ENCODE measurements at regions not wholly inside any gene's neighbourhood (a gene's known extent, or its start where the extent isn't known, plus 50 kb on each side); places are given as distances from the start of the nearest gene placed in this dataset.

DNA sequence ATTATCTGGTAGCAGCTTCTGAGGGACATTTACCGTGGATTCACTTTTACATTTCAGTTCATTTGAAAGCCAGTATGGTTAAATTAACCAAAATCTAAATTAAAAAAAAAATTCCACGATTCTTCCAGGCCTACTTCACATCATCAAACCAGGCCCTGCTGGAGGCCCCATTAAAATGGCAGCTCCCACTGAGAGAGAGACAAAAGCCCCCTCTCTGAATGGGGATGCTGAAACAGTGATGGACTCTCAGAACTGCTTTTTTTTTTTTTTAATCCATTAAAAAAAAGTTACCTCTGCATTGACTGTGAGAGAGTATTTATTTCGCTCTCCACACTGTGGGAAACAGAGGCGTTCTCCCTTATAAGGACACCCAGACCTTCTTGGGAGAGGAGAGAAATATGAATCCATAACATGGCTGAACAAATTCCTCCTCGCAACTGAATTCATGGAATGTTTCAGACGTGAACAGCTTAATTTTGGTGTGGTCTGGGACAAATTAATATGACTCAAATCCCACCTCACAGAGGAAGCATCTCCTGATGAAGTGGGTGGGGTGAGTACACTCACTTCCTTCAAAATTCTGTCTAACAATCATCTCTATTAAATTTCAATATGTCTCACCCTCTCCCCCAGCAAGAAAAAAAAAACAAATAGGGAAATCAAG is 73.5 kb downstream of the SAMD9 start:
- Histone ChIP-seq H2AK5ac (ENCODE audit: low read depth, low read length) (no peak overlapping the region), H4K20me1 (replicated peaks in 1 of 2; ENCODE audit: control insufficient read depth in 1 of 2, insufficient read depth in 2 of 2, low read length in 2 of 2) (no peaks in the 10 kb centered on the region), H2BK120ac (replicated peaks; ENCODE audit: low read depth, low read length) (no peak overlapping the region), H2BK5ac (ENCODE audit: low read depth, low read length) (no peak overlapping the region), H4K5ac (ENCODE audit: insufficient read length, low read depth, low read length) (no peak overlapping the region), H3K79me2 (ENCODE audit: control insufficient read depth in 1 of 2, insufficient read depth in 2 of 2, low read length in 2 of 2) (no peaks in the 10 kb centered on the region), H3K23ac (ENCODE audit: insufficient read length) (no peak overlapping the region), H4K91ac (replicated peaks; ENCODE audit: insufficient read length, low read length) (no peak overlapping the region), H2BK20ac (ENCODE audit: low read length) (0 out of 2 replicates have a peak overlapping the region, but pooled peaks have one; percentile 15), H3K9ac (replicated peaks in 1 of 4; ENCODE audit: extremely low read depth in 1 of 4, low read depth in 3 of 4, low read length in 3 of 4) (peak overlapping the region in 1 of 4 experiments; percentile 44; a peak in 2 of 7 replicates), H3K27me3 (replicated peaks in 1 of 4; ENCODE audit: control insufficient read depth in 3 of 4, extremely low read depth in 1 of 4, insufficient read depth in 3 of 4, low read length in 3 of 4) (peaks cover 2 to 16% (median 10%) of the 10 kb centered on the region in 4 experiments; a peak in 5 of 7 replicates), H2BK12ac (ENCODE audit: low read depth, low read length) (no peak overlapping the region), H3K56ac (replicated peaks; ENCODE audit: insufficient read length, low read depth, low read length) (no peak overlapping the region), H2BK15ac (ENCODE audit: low read length) (no peak overlapping the region), H3K9me3 (ENCODE audit: insufficient read depth in 2 of 2, low read depth in 1 of 2, low read length in 1 of 2) (no peaks in the 10 kb centered on the region), H3K4ac (replicated peaks; ENCODE audit: insufficient read length, low read depth, low read length) (no peak overlapping the region), H3K79me1 (ENCODE audit: low read depth, low read length) (peaks cover 2% of the 10 kb centered on the region; the same call in 1 of the 2 replicates), H3K36me3 (ENCODE audit: control insufficient read depth in 2 of 4, insufficient read depth in 4 of 4, low read length in 3 of 4) (no peaks in the 10 kb centered on the region), H3K4me1 (replicated peaks in 1 of 4; ENCODE audit: control insufficient read depth in 3 of 4, insufficient read depth in 4 of 4, low read length in 3 of 4) (peaks cover 6 to 25% (median 13%) of the 10 kb centered on the region in 4 experiments), H3K14ac (ENCODE audit: insufficient read length) (no peak overlapping the region), H3K23me2 (ENCODE audit: low read depth, low read length) (peaks cover 10% of the 10 kb centered on the region; the same call in 1 of the 2 replicates), H3K4me3 (ENCODE audit: extremely low read depth in 1 of 4, insufficient read depth in 2 of 4, low read depth in 3 of 4, low read length in 4 of 4) (peak overlapping the region; percentile 50 to 65 (median 52); a peak in 5 of 8 replicates), H3K18ac (ENCODE audit: extremely low read depth, low read length) (no peak overlapping the region), H2AFZ (ENCODE audit: low read length) (peak overlapping the region; percentile 95; the same call in 1 of the 2 replicates), H4K8ac (ENCODE audit: extremely low read depth, insufficient read depth, low read length) (no peak overlapping the region), H3K4me2 (ENCODE audit: insufficient read depth in 1 of 2, low read depth in 2 of 2, low read length in 2 of 2) (peak overlapping the region; percentile 100), H3K27ac (ENCODE audit: low read depth, low read length) (no peak overlapping the region)
- 11% methylated on average over 6 of the region's 6 CpGs; no CpG with 5 or more reads in 1 of the 2 experiments for WGBS, 2 experiments (ENCODE audit: extremely low coverage in 1 of 2, insufficient coverage in 1 of 2, insufficient read length in 1 of 2, insufficient replicate concordance in 2 of 2, low coverage in 1 of 2, low lambda C conversion rate in 2 of 2, missing lambda C conversion rate in 1 of 2)
- DNase-seq (ENCODE audit: low read depth in 1 of 2, low spot score in 2 of 2) (peak in 1 of 2 experiments; percentile 58), FAIRE-seq (peak; percentile 36)
- ChIA-PET POLR2A (ENCODE audit: partially characterized antibody) (interaction anchor here (0.9 to 1.3 kb wide), 3 partner anchors 164 to 456 kb away, joined by 3 to 4 read pairs (median 3); no protein-coding TSS in a partner anchor), CTCF (ENCODE audit: partially characterized antibody) (interaction anchor here (1.1 to 2.9 kb wide), 4 partner anchors 11 to 439 kb away, joined by 3 to 6 read pairs (median 4); no protein-coding TSS in a partner anchor)
- TF ChIP-seq TAF1 (IDR thresholded peaks at IDR 0.05; ENCODE audit: low read depth, low read length): no peak
- 0 out of 4 replicates have a peak, but pooled peaks of 1 of the 2 experiments have one; percentile 29 for TF ChIP-seq HDAC2 (IDR thresholded peaks at IDR 0.05; ENCODE audit: borderline replicate concordance in 1 of 2, low read depth in 2 of 2, low read length in 2 of 2)
- peak; percentile 84 for TF ChIP-seq YY1 (IDR thresholded peaks at IDR 0.05; ENCODE audit: low read depth, low read length)
- TF ChIP-seq, protein P1, sequence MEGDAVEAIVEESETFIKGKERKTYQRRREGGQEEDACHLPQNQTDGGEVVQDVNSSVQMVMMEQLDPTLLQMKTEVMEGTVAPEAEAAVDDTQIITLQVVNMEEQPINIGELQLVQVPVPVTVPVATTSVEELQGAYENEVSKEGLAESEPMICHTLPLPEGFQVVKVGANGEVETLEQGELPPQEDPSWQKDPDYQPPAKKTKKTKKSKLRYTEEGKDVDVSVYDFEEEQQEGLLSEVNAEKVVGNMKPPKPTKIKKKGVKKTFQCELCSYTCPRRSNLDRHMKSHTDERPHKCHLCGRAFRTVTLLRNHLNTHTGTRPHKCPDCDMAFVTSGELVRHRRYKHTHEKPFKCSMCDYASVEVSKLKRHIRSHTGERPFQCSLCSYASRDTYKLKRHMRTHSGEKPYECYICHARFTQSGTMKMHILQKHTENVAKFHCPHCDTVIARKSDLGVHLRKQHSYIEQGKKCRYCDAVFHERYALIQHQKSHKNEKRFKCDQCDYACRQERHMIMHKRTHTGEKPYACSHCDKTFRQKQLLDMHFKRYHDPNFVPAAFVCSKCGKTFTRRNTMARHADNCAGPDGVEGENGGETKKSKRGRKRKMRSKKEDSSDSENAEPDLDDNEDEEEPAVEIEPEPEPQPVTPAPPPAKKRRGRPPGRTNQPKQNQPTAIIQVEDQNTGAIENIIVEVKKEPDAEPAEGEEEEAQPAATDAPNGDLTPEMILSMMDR (IDR thresholded peaks at IDR 0.05; ENCODE audit: control extremely low read depth in 1 of 3, insufficient read depth in 1 of 3, low read depth in 1 of 3, low read length in 3 of 3): no peak
- no peak for TF ChIP-seq BCL11A (IDR thresholded peaks at IDR 0.05; ENCODE audit: low read depth in 2 of 2, low read length in 2 of 2)
- no peak for TF ChIP-seq SIN3A (conservative IDR thresholded peaks at IDR 0.05 in 1 of 2, IDR thresholded peaks at IDR 0.05 in 1 of 2; ENCODE audit: low read depth in 1 of 2, low read length in 2 of 2)
- no peak for TF ChIP-seq SAP30 (IDR thresholded peaks at IDR 0.05; ENCODE audit: insufficient read depth, insufficient replicate concordance, low read length)
- no peak for TF ChIP-seq SIRT6 (IDR thresholded peaks at IDR 0.05; ENCODE audit: low read length)
- TF ChIP-seq SP4 (IDR thresholded peaks at IDR 0.05; ENCODE audit: low read length): no peak
